Spleen (tissue), 11 donors: ENCODE measurements at regions not wholly inside any gene's neighbourhood (a gene's known extent, or its start where the extent isn't known, plus 50 kb on each side); places are given as distances from the start of the nearest gene placed in this dataset.
"Not testable (repeated sequence)": the region's sequence is repeated elsewhere in the genome, so short reads cannot be mapped to it uniquely, and the experiment has no call there.

Source experiments
- DNase-seq: peaks from one replicate; pipeline ENCODE4 v3.0.0-alpha.2; 2020
- H3K27ac ChIP-seq, 8 donors: fragments of 200-600 bp; sonication (generic) in 7 of 8; 1 replicate in 4 of 8; 2 replicates in 4 of 8; pipeline versions ENCODE4 v1.5.0 to v1.8.0; 2016 to 2021; ENCODE audit warnings: inconsistent platforms in 4 of 8, mild to moderate bottlenecking in 4 of 8, moderate library complexity in 1 of 8
- H3K27me3 ChIP-seq, 7 donors: fragments of 200-600 bp; sonication (generic) in 6 of 7; replicated peaks in 1 of 7; 1 replicate in 4 of 7; 2 replicates in 3 of 7; pipeline versions ENCODE4 v1.5.0 to v1.8.0; 2016 to 2021; ENCODE audit warnings: inconsistent platforms in 3 of 7, mild to moderate bottlenecking in 1 of 7
- H3K36me3 ChIP-seq, 6 donors: fragments of 200-600 bp; sonication (generic) in 5 of 6; 1 replicate in 4 of 6; 2 replicates in 2 of 6; pipeline versions ENCODE4 v1.5.0 to v1.8.0; 2016 to 2021; ENCODE audit warnings: inconsistent platforms in 2 of 6
- H3K4me1 ChIP-seq, 6 donors: fragments of 200-600 bp; sonication (generic) in 5 of 6; 1 replicate in 3 of 6; 2 replicates in 3 of 6; pipeline versions ENCODE4 v1.5.0 to v1.8.0; 2016 to 2021; ENCODE audit warnings: inconsistent platforms in 3 of 6
- H3K4me3 ChIP-seq, 8 donors: fragments of 200-600 bp; sonication (generic) in 7 of 8; 1 replicate in 4 of 8; 2 replicates in 4 of 8; pipeline versions ENCODE4 v1.5.0 to v1.8.0; 2016 to 2021; ENCODE audit warnings: inconsistent platforms in 4 of 8, mild to moderate bottlenecking in 4 of 8, moderate library complexity in 2 of 8
- H3K9me3 ChIP-seq, 8 donors: fragments of 200-600 bp; sonication (generic) in 7 of 8; 1 replicate in 4 of 8; 2 replicates in 4 of 8; pipeline versions ENCODE4 v1.5.0 to v1.8.0; 2016 to 2021; ENCODE audit warnings: inconsistent platforms in 4 of 8
- POLR2A ChIP-seq, 3 donors: fragments of 450-650 bp; IDR thresholded peaks; one replicate each; pipeline ENCODE4 v1.5.1; 2017; ENCODE audit warnings: antibody characterized with exemption in 3 of 3, mild to moderate bottlenecking in 1 of 3
- POLR2AphosphoS5 ChIP-seq, 3 donors: sonication (generic); formaldehyde crosslinking; IDR thresholded peaks; one replicate each; pipeline ENCODE4 v1.5.1; 2017; ENCODE audit warnings: antibody characterized with exemption in 3 of 3
- WGBS, 5 donors: extraction: QIAGEN DNeasy Blood & Tissue Kit in 3 of 5; methylation state at CpG; one replicate each; pipeline versions ENCODE4 v1.1.5 to v1.1.7; 2013 to 2018; 5-methylcytosine and 5-hydroxymethylcytosine counted together
- intact Hi-C: fragments of 100-400 bp; cut with DNase I; formaldehyde crosslinking; loops from one replicate; pipeline ENCODE4 v1.15.0; 2023; ENCODE audit warnings: low total_unique reads
- TF ChIP-seq, protein P1 (sequence below), 11 experiments: fragments of 200-600 bp in 7 of 11; fragments of 450-650 bp in 4 of 11; sonication (generic) in 4 of 11; IDR thresholded peaks in 8 of 11; conservative IDR thresholded peaks in 3 of 11; 1 replicate in 7 of 11; 2 replicates in 4 of 11; pipeline versions ENCODE4 v1.4.0 to v1.8.0; 2016 to 2021; ENCODE audit warnings: antibody characterized with exemption in 11 of 11, inconsistent platforms in 4 of 11, mild to moderate bottlenecking in 1 of 11
- donor health status: healthy with polysubstance abuse.
- donor health status: DM: no; HTN: no; CAD: no; lungs with moderate emphysema.
- donor health status: DM: no; HTN: no; CAD: no.
- donor health status: Bipolar disorder and iron deficiency.
- donor health status: healthy.
- donor health status: DM: no; HTN: no; CAD: no.
- donor health status: DM: yes; HTN: yes; CAD: no.

GRCh38 chr7:113504142-113504541 is 385.8 kb upstream of the SMIM30 start:
- no peak for DNase-seq
- intact Hi-C loops, result no loop called here
- Histone ChIP-seq H3K4me3 (no peak overlapping the region), H3K27ac (no peak overlapping the region), H3K4me1 (no peaks in the 10 kb centered on the region), H3K9me3 (peaks cover 0 to 12% (median 0%) of the 10 kb centered on the region in 8 donors), H3K36me3 (no peaks in the 10 kb centered on the region), H3K27me3 (no peaks in the 10 kb centered on the region)
- no peak for TF ChIP-seq POLR2A (IDR thresholded peaks at IDR 0.05)
- TF ChIP-seq, protein P1, sequence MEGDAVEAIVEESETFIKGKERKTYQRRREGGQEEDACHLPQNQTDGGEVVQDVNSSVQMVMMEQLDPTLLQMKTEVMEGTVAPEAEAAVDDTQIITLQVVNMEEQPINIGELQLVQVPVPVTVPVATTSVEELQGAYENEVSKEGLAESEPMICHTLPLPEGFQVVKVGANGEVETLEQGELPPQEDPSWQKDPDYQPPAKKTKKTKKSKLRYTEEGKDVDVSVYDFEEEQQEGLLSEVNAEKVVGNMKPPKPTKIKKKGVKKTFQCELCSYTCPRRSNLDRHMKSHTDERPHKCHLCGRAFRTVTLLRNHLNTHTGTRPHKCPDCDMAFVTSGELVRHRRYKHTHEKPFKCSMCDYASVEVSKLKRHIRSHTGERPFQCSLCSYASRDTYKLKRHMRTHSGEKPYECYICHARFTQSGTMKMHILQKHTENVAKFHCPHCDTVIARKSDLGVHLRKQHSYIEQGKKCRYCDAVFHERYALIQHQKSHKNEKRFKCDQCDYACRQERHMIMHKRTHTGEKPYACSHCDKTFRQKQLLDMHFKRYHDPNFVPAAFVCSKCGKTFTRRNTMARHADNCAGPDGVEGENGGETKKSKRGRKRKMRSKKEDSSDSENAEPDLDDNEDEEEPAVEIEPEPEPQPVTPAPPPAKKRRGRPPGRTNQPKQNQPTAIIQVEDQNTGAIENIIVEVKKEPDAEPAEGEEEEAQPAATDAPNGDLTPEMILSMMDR (IDR thresholded peaks at IDR 0.05 in 8 of 11, conservative IDR thresholded peaks at IDR 0.05 in 3 of 11), result no peak
- no peak for TF ChIP-seq POLR2AphosphoS5 (IDR thresholded peaks at IDR 0.05)

DNA sequence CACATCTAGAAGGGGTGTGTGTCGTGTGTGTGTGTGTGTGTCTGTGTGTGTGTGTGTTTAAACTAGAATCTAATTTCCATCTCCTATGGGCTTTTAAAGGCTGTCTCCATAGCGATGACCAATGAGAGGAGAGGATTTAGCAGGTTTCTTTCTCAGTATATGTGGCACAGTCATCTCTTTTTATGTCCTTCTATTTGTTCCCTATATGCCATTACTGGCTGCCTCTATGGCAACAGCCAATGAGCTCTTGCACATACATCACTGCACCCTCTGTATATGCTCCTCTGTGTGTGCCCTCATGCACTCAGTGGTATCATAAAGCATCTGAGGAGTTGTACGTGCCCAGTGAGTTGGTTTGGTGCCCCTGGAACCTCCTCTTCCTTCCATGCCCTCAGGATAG is 378.2 kb upstream of the SMIM30 start:
- intact Hi-C loops, H3K36me3 ChIP-seq, H3K27ac ChIP-seq, H3K9me3 ChIP-seq, H3K27me3 ChIP-seq, H3K4me3 ChIP-seq, H3K4me1 ChIP-seq, DNase-seq: not testable (repeated sequence)
- WGBS, 5 donors, result 40 to 67% (median 60%) methylated on average over 1 to 2 of the region's 3 CpGs

GRCh38 chr7:113494797-113495566 is 376.6 kb upstream of the SMIM30 start:
- intact Hi-C loops, H3K4me3 ChIP-seq: not testable (repeated sequence)
- WGBS, 5 donors, result 63% methylated on average over 4 of the region's 8 CpGs; no CpG with 5 or more reads in 4 of the 5 donors

DNA sequence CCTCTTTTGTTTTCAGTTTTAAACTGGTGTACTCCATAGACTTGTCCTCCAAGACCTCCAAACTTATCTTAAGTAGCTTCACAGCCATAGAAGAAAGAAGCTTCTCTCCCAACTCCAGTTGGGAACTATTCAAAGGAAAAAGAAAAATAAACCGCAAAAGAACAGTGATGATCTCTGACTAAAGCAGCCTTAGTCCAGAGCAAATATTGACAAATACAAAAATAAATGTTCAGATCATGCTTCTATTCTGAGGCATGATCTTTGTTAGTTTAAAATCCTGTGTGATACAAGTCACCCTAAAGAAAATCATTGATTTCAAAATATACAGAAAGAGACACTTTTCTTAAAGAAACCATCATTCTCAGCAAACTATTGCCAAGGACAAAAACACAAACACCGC is 373.0 kb upstream of the SMIM30 start:
- no peak overlapping the region for H3K27ac ChIP-seq
- H3K27me3 ChIP-seq, result no peaks in the 10 kb centered on the region
- WGBS, 5 donors, result 80 to 92% (median 89%) methylated on average over 2 of the region's 2 CpGs

More at GRCh38 chr7:113494797-113495566, 376.6 kb upstream of the SMIM30 start:
- H3K9me3 ChIP-seq, H3K36me3 ChIP-seq, H3K27me3 ChIP-seq, DNase-seq, H3K27ac ChIP-seq, H3K4me1 ChIP-seq: not testable (repeated sequence)

More for the DNA sequence above, 373.0 kb upstream of the SMIM30 start:
- Histone ChIP-seq H3K4me3 (no peak overlapping the region), H3K4me1 (no peaks in the 10 kb centered on the region), H3K36me3 (no peaks in the 10 kb centered on the region), H3K9me3 (peaks cover 0 to 13% (median 8%) of the 10 kb centered on the region in 8 donors)
- intact Hi-C loops, result no loop called here
- no peak for DNase-seq
- TF ChIP-seq POLR2AphosphoS5 (IDR thresholded peaks at IDR 0.05), result no peak
- no peak for TF ChIP-seq POLR2A (IDR thresholded peaks at IDR 0.05)
- TF ChIP-seq, protein P1 (IDR thresholded peaks at IDR 0.05 in 8 of 11, conservative IDR thresholded peaks at IDR 0.05 in 3 of 11), result no peak
